ENCODE measurements at regions not wholly inside any gene's neighbourhood (a gene's known extent, or its start where the extent isn't known, plus 50 kb on each side); places are given as distances from the start of the nearest gene placed in this dataset.

DNA sequence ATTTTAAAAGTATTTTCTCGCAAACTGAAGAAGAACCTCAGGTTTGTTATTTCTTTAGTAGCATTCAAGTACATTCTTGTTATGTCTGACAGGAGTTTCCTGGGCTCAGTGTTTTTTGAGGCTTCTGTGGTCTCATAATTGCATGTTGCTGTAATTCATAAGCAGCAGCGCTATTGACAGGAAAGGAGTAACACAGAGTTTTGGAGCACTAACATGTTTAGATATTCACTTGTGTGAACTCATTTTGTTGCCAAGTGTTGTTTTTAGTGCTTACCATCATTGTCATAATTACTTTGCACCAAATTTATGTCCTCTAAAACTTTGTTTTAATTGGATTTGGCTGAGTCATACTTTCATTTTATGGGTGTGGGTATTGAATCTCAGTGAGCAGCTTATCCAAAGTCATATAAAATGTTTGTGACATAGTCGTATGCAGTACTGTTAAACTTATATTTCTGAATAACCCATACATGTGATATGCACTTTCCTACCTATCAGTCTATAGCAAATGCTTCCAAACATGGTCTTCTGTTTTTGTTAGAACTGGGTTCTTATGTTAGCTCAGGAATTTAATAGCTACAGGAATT lies 358.7 kb upstream of the CTSO start:
- intact Hi-C loops (cut with micrococcal nuclease) = no loop called here
- TF ChIP-seq, protein P1, sequence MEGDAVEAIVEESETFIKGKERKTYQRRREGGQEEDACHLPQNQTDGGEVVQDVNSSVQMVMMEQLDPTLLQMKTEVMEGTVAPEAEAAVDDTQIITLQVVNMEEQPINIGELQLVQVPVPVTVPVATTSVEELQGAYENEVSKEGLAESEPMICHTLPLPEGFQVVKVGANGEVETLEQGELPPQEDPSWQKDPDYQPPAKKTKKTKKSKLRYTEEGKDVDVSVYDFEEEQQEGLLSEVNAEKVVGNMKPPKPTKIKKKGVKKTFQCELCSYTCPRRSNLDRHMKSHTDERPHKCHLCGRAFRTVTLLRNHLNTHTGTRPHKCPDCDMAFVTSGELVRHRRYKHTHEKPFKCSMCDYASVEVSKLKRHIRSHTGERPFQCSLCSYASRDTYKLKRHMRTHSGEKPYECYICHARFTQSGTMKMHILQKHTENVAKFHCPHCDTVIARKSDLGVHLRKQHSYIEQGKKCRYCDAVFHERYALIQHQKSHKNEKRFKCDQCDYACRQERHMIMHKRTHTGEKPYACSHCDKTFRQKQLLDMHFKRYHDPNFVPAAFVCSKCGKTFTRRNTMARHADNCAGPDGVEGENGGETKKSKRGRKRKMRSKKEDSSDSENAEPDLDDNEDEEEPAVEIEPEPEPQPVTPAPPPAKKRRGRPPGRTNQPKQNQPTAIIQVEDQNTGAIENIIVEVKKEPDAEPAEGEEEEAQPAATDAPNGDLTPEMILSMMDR (IDR thresholded peaks at IDR 0.05) = no peak
- Mint-ChIP-seq H3K4me1 (ENCODE audit: low read depth) (no peaks in the 10 kb centered on the region), H3K27ac (no peak overlapping the region), H3K9me3 (peaks cover 1% of the 10 kb centered on the region), H3K27me3 (no peaks in the 10 kb centered on the region), H3K4me3 (no peak overlapping the region), H3K36me3 (ENCODE audit: low read depth) (no peaks in the 10 kb centered on the region)
- POLR2A ChIA-PET = no interaction called here
- no peak for ATAC-seq
- CTCF ChIA-PET = no interaction called here
- DNase-seq = no peak

DNA sequence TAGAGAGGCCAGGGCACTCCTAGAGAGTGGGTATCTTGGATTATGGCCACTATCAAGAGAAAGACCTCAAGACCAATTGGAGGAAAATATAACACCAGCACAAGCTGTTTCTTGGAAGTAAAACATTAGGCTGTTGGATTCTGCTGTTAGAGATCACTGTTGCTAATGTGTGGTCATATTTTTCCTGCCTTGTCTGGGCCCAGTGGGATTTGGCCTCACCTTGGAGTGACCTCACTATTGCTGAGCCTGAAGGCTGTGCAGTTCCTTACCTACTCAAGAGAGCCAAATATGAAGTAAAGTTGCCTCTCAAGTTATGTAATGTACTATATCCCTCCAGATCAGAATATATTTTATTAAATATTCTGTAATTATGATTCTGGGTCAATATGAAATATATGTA lies 355.4 kb upstream of the CTSO start:
- ChIA-PET CTCF (no interaction called here), POLR2A (no interaction called here)
- Mint-ChIP-seq H3K36me3 (ENCODE audit: low read depth) (no peaks in the 10 kb centered on the region), H3K4me1 (ENCODE audit: low read depth) (no peaks in the 10 kb centered on the region), H3K27me3 (no peaks in the 10 kb centered on the region), H3K4me3 (no peak overlapping the region), H3K27ac (no peak overlapping the region), H3K9me3 (no peaks in the 10 kb centered on the region)
- TF ChIP-seq, protein P1 (IDR thresholded peaks at IDR 0.05) = no peak
- intact Hi-C loops (cut with micrococcal nuclease) = no loop called here
- ATAC-seq (no peak), DNase-seq (no peak)

DNA sequence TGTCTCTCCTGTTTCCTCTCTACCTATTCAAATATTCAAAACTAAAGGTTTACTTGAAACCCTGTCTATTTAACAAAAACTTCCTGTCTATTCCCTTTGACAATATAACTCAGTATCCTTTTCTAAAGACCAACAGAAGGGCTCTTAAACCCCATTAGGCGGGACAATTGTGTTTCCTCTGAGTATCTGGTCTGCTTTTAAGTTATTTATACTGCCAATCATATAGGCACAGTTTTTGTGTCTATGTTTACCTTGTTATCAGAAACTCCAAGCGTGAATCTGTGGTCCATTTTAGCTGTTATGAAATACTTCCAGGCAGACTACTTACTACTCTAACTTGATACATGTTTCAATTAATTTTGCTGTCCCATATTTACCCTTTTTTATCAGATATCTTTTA lies 350.0 kb upstream of the CTSO start:
- no peak for ATAC-seq
- H3K4me3 Mint-ChIP-seq = no peak overlapping the region
- intact Hi-C loops (cut with micrococcal nuclease) = no loop called here
- ChIA-PET POLR2A (no interaction called here), CTCF (no interaction called here)
- no peak overlapping the region for H3K27ac Mint-ChIP-seq
- TF ChIP-seq, protein P1 (IDR thresholded peaks at IDR 0.05) = no peak
- no peaks in the 10 kb centered on the region for H3K4me1 Mint-ChIP-seq (ENCODE audit: low read depth)
- no peak for DNase-seq
- H3K36me3 Mint-ChIP-seq (ENCODE audit: low read depth) = no peaks in the 10 kb centered on the region
- H3K27me3 Mint-ChIP-seq = no peaks in the 10 kb centered on the region
- H3K9me3 Mint-ChIP-seq = peaks cover 2% of the 10 kb centered on the region

DNA sequence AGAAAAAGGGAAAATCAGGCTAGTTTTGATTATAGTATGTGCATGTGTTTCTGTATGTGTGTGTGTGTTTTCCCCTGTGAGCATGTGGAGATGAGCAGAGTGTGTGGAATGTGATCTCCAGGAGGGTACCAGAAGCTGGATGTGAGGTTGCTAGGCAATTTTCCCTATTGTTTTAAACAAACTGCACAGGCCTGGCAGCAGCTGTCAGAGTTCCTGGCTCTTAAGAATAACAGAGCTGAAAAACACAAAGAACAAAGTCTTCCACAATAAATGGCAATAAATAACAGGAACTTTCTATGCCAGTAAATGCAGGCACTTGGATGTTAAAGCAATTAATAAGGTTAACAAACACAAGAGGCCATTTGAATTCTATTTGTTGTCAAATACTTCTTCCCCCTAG lies 344.6 kb upstream of the CTSO start:
- TF ChIP-seq, protein P1 (IDR thresholded peaks at IDR 0.05) = no peak
- Mint-ChIP-seq H3K27me3 (no peaks in the 10 kb centered on the region), H3K36me3 (ENCODE audit: low read depth) (no peaks in the 10 kb centered on the region), H3K9me3 (peaks cover 2% of the 10 kb centered on the region), H3K4me3 (no peak overlapping the region), H3K4me1 (ENCODE audit: low read depth) (no peaks in the 10 kb centered on the region), H3K27ac (no peak overlapping the region)
- no peak for ATAC-seq
- ChIA-PET CTCF (no interaction called here), POLR2A (no interaction called here)
- no peak for DNase-seq
- intact Hi-C loops (cut with micrococcal nuclease) = no loop called here

DNA sequence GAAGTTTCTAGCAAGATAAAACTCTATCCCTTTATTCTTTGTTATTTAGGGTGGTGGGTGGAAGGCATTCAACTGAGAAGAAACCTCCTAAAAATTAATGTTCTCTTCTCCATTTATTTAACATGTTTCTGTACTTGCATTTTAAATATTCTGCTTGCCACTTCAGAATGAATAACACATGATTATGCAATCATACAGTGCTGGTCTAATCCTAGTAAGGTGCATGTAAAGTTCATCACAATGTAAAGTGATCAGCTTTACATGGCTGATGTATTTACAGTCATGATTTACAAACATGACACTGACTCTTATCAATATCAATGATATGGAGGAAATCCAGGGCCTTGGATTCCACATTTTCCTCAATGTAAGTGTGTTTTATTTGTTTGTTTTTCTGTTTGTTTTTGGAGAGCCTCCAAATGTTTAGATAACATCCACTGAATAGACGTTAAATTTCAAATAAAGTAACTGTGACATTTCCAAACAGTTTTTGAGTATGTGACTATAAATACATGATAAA lies 342.1 kb upstream of the CTSO start:
- Mint-ChIP-seq H3K4me3 (no peak overlapping the region), H3K4me1 (ENCODE audit: low read depth) (no peaks in the 10 kb centered on the region), H3K27me3 (no peaks in the 10 kb centered on the region), H3K9me3 (peaks cover under 1% of the 10 kb centered on the region), H3K27ac (no peak overlapping the region), H3K36me3 (ENCODE audit: low read depth) (no peaks in the 10 kb centered on the region)
- ATAC-seq (no peak), DNase-seq (no peak)
- intact Hi-C loops (cut with micrococcal nuclease) = no loop called here
- TF ChIP-seq, protein P1 (IDR thresholded peaks at IDR 0.05) = no peak
- ChIA-PET POLR2A (no interaction called here), CTCF (no interaction called here)

All from activated CD8-positive, alpha-beta T cell treated with anti-CD3 and anti-CD28 coated beads for 36 hours (primary cell).